GM19372 (cell line): ENCODE measurements at regions not wholly inside any gene's neighbourhood (a gene's known extent, or its start where the extent isn't known, plus 50 kb on each side); places are given as distances from the start of the nearest gene placed in this dataset.
"Not testable (repeated sequence)": the region's sequence is repeated elsewhere in the genome, so short reads cannot be mapped to it uniquely, and the experiment has no call there.

Experiments
- ATAC-seq: cut with Tn5 transposase; IDR thresholded peaks from one replicate; pipeline ENCODE4 v1.9.1; 2021; ENCODE audit warnings: mild to moderate bottlenecking, low read depth, moderate library complexity; ENCODE audit not compliant: unreplicated experiment

- ATAC-seq: no peak
These were observed 181.6 kb upstream of the TLE4 start for GRCh38 chr9:79390077-79390698.

DNA sequence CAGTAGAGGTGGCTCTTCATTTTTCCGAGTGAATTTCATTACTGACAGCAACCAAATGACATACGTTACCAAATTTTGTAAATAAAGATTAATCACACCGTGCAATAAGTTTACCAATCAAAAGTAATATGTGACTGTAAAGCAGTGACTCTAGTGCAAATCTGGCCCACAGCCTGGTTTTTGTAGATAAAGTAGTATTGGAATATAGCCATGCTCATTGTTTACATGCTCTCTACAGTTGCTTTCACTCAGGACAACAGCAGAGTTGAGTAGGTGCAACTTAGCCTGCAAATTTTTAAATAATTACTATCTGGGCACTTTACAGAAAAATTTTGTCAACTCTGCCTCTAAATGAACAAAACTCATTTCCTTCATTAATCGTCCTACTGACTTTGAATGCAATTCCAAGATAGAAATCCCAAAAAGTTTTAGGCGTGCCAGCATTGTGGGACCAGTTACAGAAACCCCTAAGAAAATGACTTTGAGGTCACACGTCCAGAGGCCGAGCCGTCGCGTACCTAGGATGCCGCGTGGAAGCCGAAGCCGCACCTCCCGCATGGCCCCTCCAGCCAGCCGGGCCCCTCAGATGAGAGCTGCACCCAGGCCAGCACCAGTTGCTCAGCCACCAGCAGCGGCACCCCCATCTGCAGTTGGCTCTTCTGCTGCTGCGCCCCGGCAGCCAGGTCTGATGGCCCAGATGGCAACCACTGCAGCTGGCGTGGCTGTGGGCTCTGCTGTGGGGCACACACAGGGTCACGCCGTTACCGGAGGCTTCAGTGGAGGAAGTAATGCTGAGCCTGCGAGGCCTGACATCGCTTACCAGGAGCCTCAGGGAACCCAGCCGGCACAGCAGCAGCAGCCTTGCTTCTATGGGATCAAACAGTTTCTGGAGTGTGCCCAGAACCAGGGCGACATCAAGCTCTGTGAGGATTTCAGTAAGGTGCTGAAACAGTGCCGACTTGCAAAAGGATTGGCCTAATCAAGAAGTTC, 180.7 kb upstream of the TLE4 start:
- ATAC-seq: no peak

DNA sequence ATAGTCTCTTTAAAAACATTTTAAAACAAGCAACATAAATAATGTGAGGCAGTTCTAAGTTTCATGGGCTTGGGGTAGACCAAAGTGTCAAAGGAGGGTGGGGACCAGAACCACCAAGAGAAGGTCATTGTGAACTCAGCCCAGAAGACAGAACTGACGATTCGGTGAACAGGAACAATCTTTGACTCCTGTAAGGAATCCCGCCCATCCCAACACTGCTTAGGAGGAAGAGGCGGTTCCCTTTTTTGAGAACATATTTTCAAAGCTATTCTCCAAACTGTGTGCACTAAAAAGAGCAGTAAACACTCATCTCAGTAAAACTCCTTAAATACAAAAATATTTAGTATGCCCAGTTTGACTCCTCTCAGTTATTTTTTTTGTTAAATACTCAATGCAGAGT, 176.5 kb upstream of the TLE4 start:
- ATAC-seq: no peak

- ATAC-seq: no peak
These were observed 176.0 kb upstream of the TLE4 start for GRCh38 chr9:79395755-79396154.

DNA sequence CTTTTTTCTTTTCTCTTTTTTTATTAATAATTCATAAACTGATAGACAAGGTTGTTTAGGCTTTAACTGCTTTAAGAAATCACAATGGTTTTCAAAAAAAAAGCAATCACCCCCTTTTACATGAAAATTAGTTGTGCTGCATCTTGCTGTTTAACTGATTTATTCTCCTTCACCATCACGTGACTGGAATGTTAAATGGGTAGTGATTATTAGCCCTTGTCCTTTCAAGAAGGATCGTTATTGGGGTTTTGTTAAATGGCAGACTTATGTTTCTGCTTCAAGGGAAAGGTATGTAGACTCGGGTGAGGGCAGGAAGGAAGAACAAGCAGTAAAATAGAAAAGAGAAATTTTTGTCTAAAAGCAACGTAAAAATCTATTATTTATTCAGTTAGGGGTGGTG, 175.6 kb upstream of the TLE4 start:
- ATAC-seq: no peak

DNA sequence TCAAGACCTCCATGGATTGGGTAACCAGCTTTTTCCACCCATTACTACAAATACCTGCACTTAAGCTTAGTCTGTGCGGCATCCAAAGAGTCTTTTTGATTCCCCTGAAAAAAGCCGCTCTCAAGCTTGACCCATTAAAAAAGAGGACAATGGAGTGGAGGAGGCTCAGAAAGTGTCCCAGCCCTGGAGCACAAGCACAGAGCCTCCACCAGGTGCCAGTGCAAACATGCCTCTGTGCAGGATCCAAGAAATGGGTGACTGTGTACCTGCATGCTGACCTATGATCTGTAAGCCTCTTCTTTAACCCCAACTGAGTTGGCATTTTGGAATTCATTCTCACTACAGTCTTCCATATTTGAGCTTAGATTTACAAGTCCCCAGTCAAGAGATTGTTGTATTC, 168.3 kb upstream of the TLE4 start:
- no peak for ATAC-seq

DNA sequence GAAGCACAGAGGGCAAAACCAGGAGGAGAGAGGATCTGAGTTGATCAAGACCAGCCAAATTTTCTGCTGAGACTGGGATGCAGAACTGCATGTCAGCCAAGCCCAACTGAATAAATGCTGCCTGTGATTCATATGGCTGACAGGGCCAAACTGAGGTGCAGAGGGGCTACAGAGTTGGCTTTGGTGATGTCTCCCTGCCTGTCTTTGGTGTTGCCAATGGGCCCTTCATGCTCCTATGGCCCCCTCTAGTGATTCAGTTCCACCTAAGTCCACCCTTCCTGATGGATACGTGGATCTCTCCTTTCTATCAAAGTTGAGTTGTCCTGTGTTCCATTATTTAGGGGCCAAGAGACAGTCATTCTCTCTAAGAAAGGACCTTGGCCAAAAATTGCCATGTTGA, 163.6 kb upstream of the TLE4 start:
- ATAC-seq: no peak

DNA sequence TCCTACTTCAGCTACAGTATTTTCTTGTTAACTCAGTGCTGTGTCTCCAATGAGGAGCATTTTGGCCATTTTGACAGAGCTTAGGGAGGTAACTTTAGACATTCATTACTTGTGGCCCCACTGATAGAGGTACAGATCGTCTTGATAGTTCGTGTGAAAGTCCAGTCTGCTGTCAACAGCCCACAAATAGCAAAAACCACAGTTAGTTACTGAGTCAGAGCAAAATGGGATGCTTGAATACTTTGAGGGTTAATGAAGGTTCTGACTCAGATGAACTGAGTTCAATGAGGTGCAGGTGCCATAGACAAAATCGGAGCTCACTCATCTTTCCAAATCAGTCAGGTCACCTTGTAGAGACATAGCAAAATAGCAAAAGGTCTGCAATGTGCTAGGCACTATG, 163.1 kb upstream of the TLE4 start:
- ATAC-seq: no peak

DNA sequence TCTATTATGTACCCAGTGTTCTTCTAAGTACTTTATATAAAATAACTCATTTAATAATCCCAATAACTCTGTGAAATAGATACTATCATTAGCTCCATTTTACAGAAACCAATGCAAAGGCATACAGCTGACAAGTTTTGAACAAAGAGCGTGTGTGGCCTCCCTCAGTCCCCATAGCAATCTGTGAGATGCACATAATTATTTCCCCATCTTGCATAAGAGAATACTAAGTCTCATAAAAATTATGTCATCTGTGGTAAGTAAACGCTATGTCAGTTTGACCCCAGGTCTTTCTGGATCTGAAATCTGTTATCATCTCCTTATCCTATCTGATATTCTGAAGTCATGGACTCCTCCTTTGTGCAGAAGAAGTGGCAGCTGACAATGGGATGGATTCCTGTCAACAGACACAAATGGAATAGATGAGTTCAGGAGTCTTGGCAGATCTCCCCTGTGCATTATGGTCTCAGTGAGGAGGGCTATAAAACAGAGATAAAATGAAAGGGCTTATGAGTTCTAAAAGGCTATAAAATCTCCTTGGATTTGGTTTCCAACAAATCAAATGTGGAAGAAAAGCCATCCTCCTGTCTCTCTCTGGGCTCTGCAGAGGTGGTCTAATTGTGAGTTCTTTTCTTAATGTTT, 162.5 kb upstream of the TLE4 start:
- ATAC-seq: no peak

GRCh38 chr9:79425840-79426239, 145.9 kb upstream of the TLE4 start:
- no peak for ATAC-seq

- no peak for ATAC-seq
These were observed 143.3 kb upstream of the TLE4 start for GRCh38 chr9:79428422-79428821.

DNA sequence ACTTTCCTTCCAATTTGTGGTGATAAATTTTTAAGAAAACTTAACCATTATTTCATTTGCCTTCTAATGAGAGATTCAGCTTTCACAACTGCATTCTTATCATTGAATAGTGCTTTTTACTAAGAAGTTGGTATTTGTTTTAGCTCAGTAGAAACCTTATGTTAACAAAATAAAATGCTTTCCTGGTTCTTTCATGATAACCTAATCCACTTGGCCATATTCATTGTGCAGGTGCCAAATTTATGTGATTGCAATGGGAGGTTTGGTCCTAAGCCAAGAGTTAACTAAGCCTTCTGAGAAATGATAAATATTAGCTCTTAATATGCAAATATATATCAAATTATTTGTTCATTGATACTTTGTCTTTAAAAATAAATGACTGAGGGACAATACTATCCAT, 141.1 kb upstream of the TLE4 start:
- ATAC-seq: no peak

- ATAC-seq: no peak
These were observed 140.6 kb upstream of the TLE4 start for GRCh38 chr9:79431019-79431679.

DNA sequence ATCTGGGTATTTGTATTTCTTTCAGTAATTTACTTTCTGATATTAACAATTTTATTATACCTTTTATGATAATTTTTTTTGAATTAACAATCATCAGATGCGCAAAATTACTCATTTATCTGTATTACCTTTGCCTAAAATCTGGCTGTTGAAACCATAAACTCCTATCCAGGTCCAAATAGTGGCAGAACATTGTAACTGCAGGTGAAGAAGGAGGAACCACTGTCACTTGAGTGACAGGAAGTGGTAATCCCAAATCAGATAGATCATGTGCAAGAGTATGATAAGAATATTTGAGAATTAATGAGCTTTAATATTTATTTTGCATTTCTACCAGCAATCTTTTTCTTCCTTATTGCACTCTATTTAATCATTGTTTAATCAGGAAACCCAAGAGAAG, 139.3 kb upstream of the TLE4 start:
- ATAC-seq: no peak

GRCh38 chr9:79433703-79434102, 138.1 kb upstream of the TLE4 start:
- ATAC-seq: no peak

GRCh38 chr9:79439221-79439620, 132.5 kb upstream of the TLE4 start:
- not testable (repeated sequence) for ATAC-seq

GRCh38 chr9:79446523-79447307, 125.0 kb upstream of the TLE4 start:
- no peak for ATAC-seq

DNA sequence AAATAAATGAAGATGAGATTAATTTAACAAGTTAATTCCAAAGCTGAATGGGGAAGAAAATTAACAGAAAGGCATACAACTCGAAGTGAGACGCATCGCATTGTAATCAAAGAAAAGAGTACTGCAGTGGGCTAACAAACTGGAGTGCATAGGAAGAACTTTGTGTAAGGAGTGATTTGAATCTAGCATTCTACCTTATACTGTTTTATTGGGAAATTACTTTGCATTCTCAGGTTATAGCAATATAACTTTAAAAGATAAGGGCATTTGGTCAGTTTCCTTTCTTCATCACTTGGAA, 124.5 kb upstream of the TLE4 start:
- ATAC-seq: no peak

GRCh38 chr9:79447762-79448161, 124.0 kb upstream of the TLE4 start:
- ATAC-seq: no peak

GRCh38 chr9:79452265-79452664, 119.5 kb upstream of the TLE4 start:
- ATAC-seq: no peak
